Epithelial cell of prostate (primary cell): ENCODE measurements at regions not wholly inside any gene's neighbourhood (a gene's known extent, or its start where the extent isn't known, plus 50 kb on each side); places are given as distances from the start of the nearest gene placed in this dataset.

Experiments used
- DNase-seq: peaks from one replicate; pipeline ENCODE4 v3.0.0-alpha.2; 2011; ENCODE audit warnings: low read depth, low spot score
- H3K27ac ChIP-seq: fragments of 450-650 bp; 2 replicates; pipeline ENCODE4 v1.5.1; 2017; ENCODE audit warnings: mild to moderate bottlenecking

DNA sequence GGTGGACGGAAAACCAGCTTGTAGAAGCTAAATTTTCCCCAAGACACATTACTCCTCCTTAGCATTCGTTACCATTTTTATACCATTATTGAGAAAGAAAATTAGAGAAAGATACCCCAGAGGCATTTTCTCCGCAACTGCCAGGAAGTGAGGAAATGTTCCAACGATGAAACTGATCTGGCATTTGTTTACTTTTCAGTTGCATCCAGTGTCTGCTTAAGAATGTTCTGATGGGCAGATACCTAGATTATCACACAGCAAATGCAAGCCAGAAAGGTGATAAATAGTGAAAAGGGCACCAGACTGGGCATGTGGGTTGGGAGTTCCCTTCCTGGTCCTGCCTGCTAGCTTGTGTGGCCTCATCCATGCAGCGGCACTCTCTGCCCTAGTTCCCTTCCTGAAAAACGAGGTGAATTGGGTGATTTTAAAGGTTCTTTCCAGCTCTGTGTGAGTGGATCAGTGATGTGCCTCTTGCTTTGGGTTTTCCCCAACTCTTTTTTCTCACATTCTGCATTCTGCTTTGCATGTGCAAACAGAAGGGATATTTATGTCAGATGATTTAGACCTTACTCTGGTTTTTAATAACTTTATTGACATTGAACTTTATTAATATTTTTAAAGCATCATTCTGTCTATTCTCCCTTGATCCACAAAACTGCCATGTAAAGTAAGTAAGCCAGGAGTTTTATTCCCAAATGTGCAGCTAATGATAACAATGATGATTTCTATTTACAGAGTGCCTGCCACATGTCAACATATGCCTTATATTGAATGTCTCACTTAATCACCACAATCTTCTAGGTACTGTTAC, 139.6 kb downstream of the INSIG2 start:
- H3K27ac ChIP-seq, result peak overlapping the region; percentile 26
- DNase-seq, result no peak

DNA sequence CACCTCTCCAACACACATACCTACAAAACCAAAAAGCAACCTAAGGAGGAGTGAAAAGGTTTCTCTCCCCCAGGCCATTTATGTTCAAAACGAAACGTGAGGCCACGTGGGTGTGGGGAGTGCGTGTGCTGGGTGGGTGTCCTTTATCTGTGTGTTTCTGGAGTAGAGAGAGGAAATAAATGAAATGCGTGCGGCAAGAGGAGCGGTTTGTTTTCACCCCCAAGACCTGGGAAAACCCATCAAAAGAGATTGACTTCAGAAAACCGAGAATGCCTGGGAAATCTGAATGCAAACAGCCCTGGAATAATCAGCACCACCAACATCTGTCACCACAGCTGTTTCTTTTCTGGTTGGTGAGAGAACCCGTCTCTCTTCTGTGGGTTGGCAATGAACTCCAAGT, 137.4 kb downstream of the INSIG2 start:
- DNase-seq, result no peak
- H3K27ac ChIP-seq, result no peak overlapping the region

DNA sequence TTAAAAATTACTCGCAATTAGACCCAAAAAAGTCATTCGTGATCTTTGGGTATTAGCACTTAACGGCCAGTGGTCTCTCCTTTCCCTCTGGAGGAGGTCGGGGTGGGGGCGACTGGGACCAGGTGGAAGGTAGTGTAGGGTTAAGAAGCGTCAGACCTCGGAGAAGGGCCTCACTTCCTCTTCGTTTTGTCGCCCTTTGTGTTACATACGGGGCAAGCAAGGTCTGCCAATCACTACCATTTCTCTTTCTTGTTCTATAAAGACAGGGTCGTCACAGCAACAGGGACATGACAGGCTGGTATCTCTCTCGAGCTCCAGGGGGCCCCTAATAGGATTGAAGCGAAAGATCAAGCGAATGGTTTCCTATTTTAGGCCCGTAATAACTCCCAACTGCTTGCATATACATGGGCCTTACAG, 136.6 kb downstream of the INSIG2 start:
- DNase-seq, result no peak

GRCh38 chr2:118223992-118224894, 136.0 kb downstream of the INSIG2 start:
- DNase-seq, result no peak
- H3K27ac ChIP-seq, result no peak overlapping the region

More for the DNA sequence above, 136.6 kb downstream of the INSIG2 start:
- H3K27ac ChIP-seq, result no peak overlapping the region

- H3K27ac ChIP-seq, result no peak overlapping the region
- DNase-seq, result no peak
Measured at GRCh38 chr2:118223511-118223991, 135.3 kb downstream of the INSIG2 start.

DNA sequence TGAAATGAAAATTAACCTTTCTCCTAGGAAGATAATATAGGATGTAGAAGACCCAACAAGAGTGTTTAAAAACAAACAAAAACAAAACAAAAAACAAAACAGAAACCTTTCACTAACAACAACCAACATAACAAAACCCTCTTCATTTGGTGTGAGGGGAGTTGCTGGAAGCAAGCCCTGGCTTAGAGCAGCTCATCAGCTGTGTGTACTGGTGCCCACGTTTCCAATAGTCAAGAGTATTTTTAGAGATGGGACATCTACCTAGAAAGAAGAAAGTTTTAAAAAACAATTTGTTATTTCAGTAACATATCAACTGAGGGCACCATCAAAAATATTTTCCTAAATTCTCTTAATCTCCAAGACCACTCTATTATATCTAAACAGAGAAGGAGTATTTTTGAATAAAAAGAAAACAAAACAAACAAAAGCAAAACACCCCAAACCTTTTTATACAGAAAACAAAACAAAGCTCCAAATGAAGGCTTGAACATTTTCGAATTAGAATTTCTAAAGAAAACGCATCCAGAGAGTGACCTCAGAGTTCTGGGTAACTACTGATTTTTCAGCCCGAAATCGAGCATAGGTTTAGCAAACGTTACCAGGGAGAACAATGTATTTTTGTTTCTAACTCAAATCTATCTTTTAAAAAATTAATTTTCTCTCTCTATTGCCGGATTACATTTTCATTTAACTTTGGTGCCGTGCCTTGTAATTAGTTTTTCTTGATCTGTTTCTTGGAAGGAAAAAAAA, 134.6 kb downstream of the INSIG2 start:
- H3K27ac ChIP-seq, result no peak overlapping the region

GRCh38 chr2:118222273-118222594, 134.0 kb downstream of the INSIG2 start:
- H3K27ac ChIP-seq, result no peak overlapping the region
- no peak for DNase-seq

More for the DNA sequence above, 134.6 kb downstream of the INSIG2 start:
- DNase-seq, result no peak

GRCh38 chr2:118221536-118222272, 133.4 kb downstream of the INSIG2 start:
- H3K27ac ChIP-seq, result no peak overlapping the region
- DNase-seq, result peak; percentile 26

- H3K27ac ChIP-seq, result no peak overlapping the region
- no peak for DNase-seq
Measured at GRCh38 chr2:118219611-118220010, 131.3 kb downstream of the INSIG2 start.

GRCh38 chr2:118216224-118216623, 128.0 kb downstream of the INSIG2 start:
- DNase-seq, result no peak

DNA sequence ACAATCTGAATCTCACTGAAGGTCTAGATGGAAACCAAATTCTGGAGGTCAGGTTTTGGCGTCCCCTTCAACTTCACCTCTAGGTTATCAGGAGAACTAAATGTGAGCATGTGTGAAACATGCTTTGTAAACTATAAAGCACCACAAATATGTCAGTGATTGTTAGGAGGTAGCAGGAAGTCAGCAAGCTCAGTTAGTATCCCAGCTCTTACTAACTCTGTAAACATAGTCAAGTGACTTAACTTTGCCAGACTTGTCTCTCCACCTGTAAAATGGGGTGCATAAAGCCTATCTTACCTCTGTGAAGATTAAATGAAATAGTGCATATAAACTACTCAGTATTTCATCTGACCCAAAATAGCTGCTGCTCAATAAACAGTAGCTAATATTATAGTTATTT, 121.5 kb downstream of the INSIG2 start:
- DNase-seq, result no peak
- no peak overlapping the region for H3K27ac ChIP-seq

More at GRCh38 chr2:118216224-118216623, 128.0 kb downstream of the INSIG2 start:
- no peak overlapping the region for H3K27ac ChIP-seq

- no peak for DNase-seq
- no peak overlapping the region for H3K27ac ChIP-seq
Measured at GRCh38 chr2:118207889-118208288, 119.6 kb downstream of the INSIG2 start.

DNA sequence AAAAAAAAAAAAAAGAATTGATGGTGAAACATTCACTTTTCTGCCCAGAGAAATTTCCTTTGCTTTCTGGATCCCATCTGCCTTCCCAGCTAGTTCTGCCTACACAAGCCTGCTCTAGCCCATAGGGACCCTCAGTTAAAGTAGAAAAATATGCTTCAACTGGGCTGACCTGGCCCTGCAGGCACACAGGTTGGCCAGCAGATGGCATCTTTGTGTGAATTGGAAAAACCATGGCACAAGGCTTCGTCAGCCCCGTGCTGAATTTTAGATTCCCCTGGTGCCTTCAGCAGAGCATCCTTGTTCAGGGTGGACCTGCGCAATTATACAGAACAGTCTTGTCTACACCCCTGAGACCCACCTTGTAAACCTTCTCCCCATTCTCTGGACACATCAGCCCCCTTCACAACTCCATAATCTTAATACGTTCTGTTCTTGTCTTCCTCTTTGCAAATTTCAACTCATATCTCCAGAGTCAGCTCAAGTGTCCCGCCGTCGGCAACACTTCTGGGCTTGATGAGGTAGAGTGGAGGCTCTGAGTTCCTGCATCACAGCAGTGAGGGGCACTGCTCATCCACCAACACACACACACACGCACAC, 114.5 kb downstream of the INSIG2 start:
- no peak for DNase-seq
- no peak overlapping the region for H3K27ac ChIP-seq

GRCh38 chr2:118198268-118198667, 110.0 kb downstream of the INSIG2 start:
- no peak overlapping the region for H3K27ac ChIP-seq
- no peak for DNase-seq

GRCh38 chr2:118197011-118197675, 108.9 kb downstream of the INSIG2 start:
- no peak overlapping the region for H3K27ac ChIP-seq
- no peak for DNase-seq

GRCh38 chr2:118190474-118190873, 102.2 kb downstream of the INSIG2 start:
- no peak for DNase-seq
- no peak overlapping the region for H3K27ac ChIP-seq

- H3K27ac ChIP-seq, result no peak overlapping the region
- DNase-seq, result no peak
Measured at GRCh38 chr2:118186858-118187254, 98.6 kb downstream of the INSIG2 start.

DNA sequence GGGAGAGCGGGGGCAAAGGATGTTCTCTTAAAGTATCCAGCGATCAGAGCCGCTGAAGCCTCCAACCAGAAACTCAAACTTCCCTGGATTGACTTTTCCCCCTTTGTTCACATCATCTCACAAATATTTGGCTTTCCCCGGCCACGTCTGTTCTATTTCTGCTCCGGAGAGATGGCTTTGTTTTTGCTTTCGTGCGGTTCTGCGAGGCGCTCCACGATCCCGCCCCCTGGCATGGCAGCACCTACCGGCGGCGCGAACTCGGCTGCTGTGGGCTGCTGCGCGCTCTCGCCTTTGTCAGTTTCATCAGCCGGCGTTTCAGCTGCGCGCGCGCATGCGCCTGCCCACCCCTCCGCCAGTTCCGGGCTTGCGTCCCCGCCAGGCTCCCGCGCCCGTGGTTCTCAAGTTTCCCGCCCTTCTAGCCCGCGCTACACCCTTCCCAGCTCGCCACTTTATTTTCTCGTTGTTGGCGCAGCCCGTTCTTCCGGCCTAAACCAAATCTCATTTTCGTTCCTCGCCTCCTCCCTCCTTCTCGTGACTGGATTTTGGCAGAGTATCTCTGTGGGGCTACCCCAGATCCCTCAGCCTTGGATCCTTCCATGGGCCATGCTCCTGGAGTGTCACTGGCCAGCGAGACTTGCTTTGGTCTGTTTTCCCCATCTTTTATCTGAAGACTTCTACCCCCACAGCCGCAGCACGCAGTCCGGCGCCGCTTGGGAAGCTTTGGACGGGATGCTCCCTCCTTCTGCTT, 98.0 kb downstream of the INSIG2 start:
- peak overlapping the region; percentile 58 for H3K27ac ChIP-seq
- DNase-seq, result peak; percentile 24
